ENCODE measurements at regions not wholly inside any gene's neighbourhood (a gene's known extent, or its start where the extent isn't known, plus 50 kb on each side); places are given as distances from the start of the nearest gene placed in this dataset.
A peak's percentile ranks its signal among the peaks of the same experiment; 100 is the strongest.

- intact Hi-C loops (cut with DNase I; ENCODE audit: low total_unique reads): no loop called here
- TF ChIP-seq CTCF (IDR thresholded peaks at IDR 0.05 in 8 of 11, conservative IDR thresholded peaks at IDR 0.05 in 3 of 11) (no peak), POLR2AphosphoS5 (IDR thresholded peaks at IDR 0.05) (no peak), POLR2A (IDR thresholded peaks at IDR 0.05) (no peak)
- Histone ChIP-seq H3K27ac (no peak overlapping the region), H3K36me3 (no peaks in the 10 kb centered on the region), H3K4me1 (peaks cover 0 to 7% (median under 1%) of the 10 kb centered on the region in 6 donors), H3K9me3 (peaks cover 0 to 21% (median 13%) of the 10 kb centered on the region in 8 donors), H3K4me3 (no peak overlapping the region), H3K27me3 (replicated peaks in 1 of 7) (peaks cover 0 to 42% (median 0%) of the 10 kb centered on the region in 7 donors)
- peak; percentile 42 for DNase-seq
- 80 to 92% (median 86%) methylated on average over 6 of the region's 6 CpGs for WGBS, 5 donors
These were observed 172.3 kb upstream of the CST7 start for GRCh38 chr20:24776755-24777271.

- Histone ChIP-seq H3K36me3 (no peaks in the 10 kb centered on the region), H3K27me3 (replicated peaks in 1 of 7) (peaks cover 0 to 41% (median 0%) of the 10 kb centered on the region in 7 donors), H3K27ac (no peak overlapping the region), H3K9me3 (peaks cover 0 to 21% (median 13%) of the 10 kb centered on the region in 8 donors), H3K4me3 (no peak overlapping the region), H3K4me1 (peaks cover 0 to 6% (median 0%) of the 10 kb centered on the region in 6 donors)
- WGBS, 5 donors: 41 to 66% (median 55%) methylated on average over 5 of the region's 5 CpGs
- peak; percentile 33 for DNase-seq
- TF ChIP-seq POLR2A (IDR thresholded peaks at IDR 0.05) (no peak), CTCF (IDR thresholded peaks at IDR 0.05 in 8 of 11, conservative IDR thresholded peaks at IDR 0.05 in 3 of 11) (no peak), POLR2AphosphoS5 (IDR thresholded peaks at IDR 0.05) (no peak)
- intact Hi-C loops (cut with DNase I; ENCODE audit: low total_unique reads): no loop called here
These were observed 171.3 kb upstream of the CST7 start for GRCh38 chr20:24777746-24778145.

- Histone ChIP-seq H3K36me3 (no peaks in the 10 kb centered on the region), H3K4me1 (peaks cover 0 to 6% (median 0%) of the 10 kb centered on the region in 6 donors), H3K9me3 (peaks cover 0 to 21% (median 13%) of the 10 kb centered on the region in 8 donors), H3K4me3 (no peak overlapping the region), H3K27me3 (replicated peaks in 1 of 7) (peaks cover 0 to 43% (median 0%) of the 10 kb centered on the region in 7 donors), H3K27ac (no peak overlapping the region)
- 15 to 22% (median 21%) methylated on average over 4 to 14 of the region's 14 CpGs for WGBS, 5 donors
- no peak for TF ChIP-seq POLR2AphosphoS5 (IDR thresholded peaks at IDR 0.05)
- TF ChIP-seq CTCF (IDR thresholded peaks at IDR 0.05 in 8 of 11, conservative IDR thresholded peaks at IDR 0.05 in 3 of 11): no peak
- no peak for TF ChIP-seq POLR2A (IDR thresholded peaks at IDR 0.05)
- intact Hi-C loops (cut with DNase I; ENCODE audit: low total_unique reads): no loop called here
- peak; percentile 59 for DNase-seq
These were observed 170.5 kb upstream of the CST7 start for GRCh38 chr20:24778585-24779031.

- peaks cover 0 to 37% (median 0%) of the 10 kb centered on the region in 7 donors for H3K27me3 ChIP-seq (replicated peaks in 1 of 7)
- H3K27ac ChIP-seq: no peak overlapping the region
- H3K36me3 ChIP-seq: no peaks in the 10 kb centered on the region
- H3K4me3 ChIP-seq: no peak overlapping the region
- TF ChIP-seq POLR2A (IDR thresholded peaks at IDR 0.05) (no peak), CTCF (IDR thresholded peaks at IDR 0.05 in 8 of 11, conservative IDR thresholded peaks at IDR 0.05 in 3 of 11) (no peak), POLR2AphosphoS5 (IDR thresholded peaks at IDR 0.05) (no peak)
- intact Hi-C loops (cut with DNase I; ENCODE audit: low total_unique reads): no loop called here
- WGBS, 5 donors: 15 to 25% (median 21%) methylated on average over 6 of the region's 6 CpGs
- peaks cover 0 to 6% (median 0%) of the 10 kb centered on the region in 6 donors for H3K4me1 ChIP-seq
- H3K9me3 ChIP-seq: peaks cover 0 to 21% (median 13%) of the 10 kb centered on the region in 8 donors
- DNase-seq: peak; percentile 22
These were observed 169.9 kb upstream of the CST7 start for GRCh38 chr20:24779131-24779530.
